NB4 (cell line): ENCODE measurements at regions not wholly inside any gene's neighbourhood (a gene's known extent, or its start where the extent isn't known, plus 50 kb on each side); places are given as distances from the start of the nearest gene placed in this dataset.

ENCODE experiments used
- MYC ChIP-seq: IDR thresholded peaks from 2 replicates; pipeline ENCODE4 v1.6.1; 2011; ENCODE audit warnings: low read depth, low read length
- POLR2A ChIP-seq: IDR thresholded peaks from 2 replicates; pipeline ENCODE4 v1.6.1; 2011; ENCODE audit warnings: mild to moderate bottlenecking; ENCODE audit not compliant: insufficient read length; ENCODE audit errors: extremely low read depth
- TF ChIP-seq, protein P1 (sequence below): IDR thresholded peaks from one replicate; pipeline ENCODE4 v1.5.1; 2012; ENCODE audit warnings: low read depth, low read length

DNA sequence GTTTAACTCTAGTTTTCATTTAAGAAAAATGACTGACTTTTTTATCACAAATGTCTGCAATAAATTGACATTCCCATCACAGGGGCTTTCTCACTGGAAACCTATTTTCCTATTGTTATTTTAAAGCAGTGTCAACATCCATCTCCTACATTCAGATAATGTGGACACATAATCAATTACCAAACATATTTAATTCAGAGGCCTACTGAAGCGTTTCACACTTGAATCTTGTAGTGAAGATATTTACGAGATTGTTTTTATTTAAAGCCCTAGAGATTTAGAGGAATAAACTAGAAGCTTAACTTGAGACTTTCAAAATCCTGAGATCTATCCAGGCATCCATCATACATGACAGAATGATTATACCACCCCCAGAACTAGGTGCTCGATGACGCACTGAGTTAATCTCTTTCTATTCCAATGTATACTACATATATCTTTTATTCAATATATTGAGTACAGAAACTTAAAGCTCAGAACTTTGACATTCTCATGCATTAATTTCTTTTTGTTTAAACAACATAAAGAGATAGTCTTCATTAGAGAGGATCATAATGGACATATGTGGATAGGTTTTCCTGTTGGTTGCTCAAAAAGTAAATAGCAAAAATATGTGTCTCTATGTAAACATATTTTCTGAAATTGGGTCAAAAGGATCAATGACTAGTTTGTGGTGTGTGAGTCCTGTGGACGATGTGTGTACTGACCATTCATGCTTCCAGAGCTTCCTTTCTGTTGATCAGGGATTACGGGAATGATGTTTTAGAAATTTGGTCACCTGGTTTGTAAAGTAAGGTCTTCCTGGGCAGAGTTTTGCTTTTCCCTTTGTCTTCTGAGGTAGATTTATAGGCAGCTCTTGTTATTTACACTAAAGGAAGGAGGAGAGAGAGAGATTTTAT is 171.5 kb upstream of the HMCN1 start:
- no peak for TF ChIP-seq MYC
- no peak for TF ChIP-seq POLR2A
- TF ChIP-seq, protein P1, sequence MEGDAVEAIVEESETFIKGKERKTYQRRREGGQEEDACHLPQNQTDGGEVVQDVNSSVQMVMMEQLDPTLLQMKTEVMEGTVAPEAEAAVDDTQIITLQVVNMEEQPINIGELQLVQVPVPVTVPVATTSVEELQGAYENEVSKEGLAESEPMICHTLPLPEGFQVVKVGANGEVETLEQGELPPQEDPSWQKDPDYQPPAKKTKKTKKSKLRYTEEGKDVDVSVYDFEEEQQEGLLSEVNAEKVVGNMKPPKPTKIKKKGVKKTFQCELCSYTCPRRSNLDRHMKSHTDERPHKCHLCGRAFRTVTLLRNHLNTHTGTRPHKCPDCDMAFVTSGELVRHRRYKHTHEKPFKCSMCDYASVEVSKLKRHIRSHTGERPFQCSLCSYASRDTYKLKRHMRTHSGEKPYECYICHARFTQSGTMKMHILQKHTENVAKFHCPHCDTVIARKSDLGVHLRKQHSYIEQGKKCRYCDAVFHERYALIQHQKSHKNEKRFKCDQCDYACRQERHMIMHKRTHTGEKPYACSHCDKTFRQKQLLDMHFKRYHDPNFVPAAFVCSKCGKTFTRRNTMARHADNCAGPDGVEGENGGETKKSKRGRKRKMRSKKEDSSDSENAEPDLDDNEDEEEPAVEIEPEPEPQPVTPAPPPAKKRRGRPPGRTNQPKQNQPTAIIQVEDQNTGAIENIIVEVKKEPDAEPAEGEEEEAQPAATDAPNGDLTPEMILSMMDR: no peak
